Nephron progenitor cell (in vitro differentiated cells): ENCODE measurements at regions not wholly inside any gene's neighbourhood (a gene's known extent, or its start where the extent isn't known, plus 50 kb on each side); places are given as distances from the start of the nearest gene placed in this dataset.

Experiments
- DNase-seq: peaks from one replicate; pipeline ENCODE4 v3.0.0; 2021
- H3K27ac Mint-ChIP-seq: 2 replicates; pipeline ENCODE4 v1.8.0; 2021; ENCODE audit warnings: mild to moderate bottlenecking, moderate library complexity, mixed read lengths
- H3K27me3 Mint-ChIP-seq: 2 replicates; pipeline ENCODE4 v1.8.0; 2021; ENCODE audit warnings: mild to moderate bottlenecking, low read depth, mixed read lengths; ENCODE audit not compliant: poor library complexity
- H3K36me3 Mint-ChIP-seq: 2 replicates; pipeline ENCODE4 v1.8.0; 2021; ENCODE audit warnings: low read depth, mixed read lengths
- H3K4me1 Mint-ChIP-seq: 2 replicates; pipeline ENCODE4 v1.8.0; 2021; ENCODE audit warnings: mixed read lengths
- H3K4me3 Mint-ChIP-seq: 2 replicates; pipeline ENCODE4 v1.8.0; 2021; ENCODE audit warnings: mild to moderate bottlenecking, moderate library complexity, mixed read lengths
- H3K9me3 Mint-ChIP-seq: 2 replicates; pipeline ENCODE4 v1.8.0; 2021; ENCODE audit warnings: mild to moderate bottlenecking, moderate library complexity, mixed read lengths
- TF ChIP-seq, protein P1 (sequence below): fragments of 200-600 bp; sonication (generic); IDR thresholded peaks from 2 replicates; pipeline ENCODE4 v1.5.0; 2021; ENCODE audit warnings: antibody characterized with exemption

DNA sequence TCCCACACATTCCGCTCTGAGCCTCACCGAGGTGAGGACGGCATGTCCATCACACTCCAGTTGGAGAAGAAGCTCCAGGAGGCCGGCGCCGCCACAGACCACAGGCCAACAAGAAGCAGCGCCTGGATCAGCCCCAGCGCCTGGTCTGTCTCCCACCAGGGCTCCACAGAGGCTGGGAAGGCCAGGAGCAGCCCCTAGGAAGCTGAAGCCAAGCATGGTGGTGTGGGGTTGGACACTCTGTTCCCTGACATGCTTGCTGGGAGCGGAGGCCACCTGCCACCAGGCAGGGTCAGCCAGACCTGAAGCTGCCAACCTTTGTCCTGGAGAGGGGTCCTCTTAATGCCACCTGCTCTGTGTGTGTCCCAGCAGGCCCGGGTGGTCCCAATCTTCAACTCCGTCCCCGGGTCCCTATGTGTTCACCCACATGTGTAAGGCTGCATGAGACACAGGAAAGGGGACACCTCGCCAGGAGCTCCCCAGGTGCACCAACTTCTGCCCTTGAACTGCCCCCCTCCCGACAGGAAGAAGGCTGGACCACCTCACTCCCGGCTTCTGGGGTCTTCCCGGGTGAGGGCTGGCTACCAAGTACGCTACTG, 140.1 kb upstream of the PPP1R26 start:
- Mint-ChIP-seq H3K27ac (no peak overlapping the region), H3K9me3 (no peaks in the 10 kb centered on the region), H3K4me3 (no peak overlapping the region), H3K36me3 (no peaks in the 10 kb centered on the region), H3K4me1 (peaks cover 9% of the 10 kb centered on the region), H3K27me3 (peaks cover 73% of the 10 kb centered on the region)
- TF ChIP-seq, protein P1, sequence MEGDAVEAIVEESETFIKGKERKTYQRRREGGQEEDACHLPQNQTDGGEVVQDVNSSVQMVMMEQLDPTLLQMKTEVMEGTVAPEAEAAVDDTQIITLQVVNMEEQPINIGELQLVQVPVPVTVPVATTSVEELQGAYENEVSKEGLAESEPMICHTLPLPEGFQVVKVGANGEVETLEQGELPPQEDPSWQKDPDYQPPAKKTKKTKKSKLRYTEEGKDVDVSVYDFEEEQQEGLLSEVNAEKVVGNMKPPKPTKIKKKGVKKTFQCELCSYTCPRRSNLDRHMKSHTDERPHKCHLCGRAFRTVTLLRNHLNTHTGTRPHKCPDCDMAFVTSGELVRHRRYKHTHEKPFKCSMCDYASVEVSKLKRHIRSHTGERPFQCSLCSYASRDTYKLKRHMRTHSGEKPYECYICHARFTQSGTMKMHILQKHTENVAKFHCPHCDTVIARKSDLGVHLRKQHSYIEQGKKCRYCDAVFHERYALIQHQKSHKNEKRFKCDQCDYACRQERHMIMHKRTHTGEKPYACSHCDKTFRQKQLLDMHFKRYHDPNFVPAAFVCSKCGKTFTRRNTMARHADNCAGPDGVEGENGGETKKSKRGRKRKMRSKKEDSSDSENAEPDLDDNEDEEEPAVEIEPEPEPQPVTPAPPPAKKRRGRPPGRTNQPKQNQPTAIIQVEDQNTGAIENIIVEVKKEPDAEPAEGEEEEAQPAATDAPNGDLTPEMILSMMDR = no peak
- DNase-seq = no peak

DNA sequence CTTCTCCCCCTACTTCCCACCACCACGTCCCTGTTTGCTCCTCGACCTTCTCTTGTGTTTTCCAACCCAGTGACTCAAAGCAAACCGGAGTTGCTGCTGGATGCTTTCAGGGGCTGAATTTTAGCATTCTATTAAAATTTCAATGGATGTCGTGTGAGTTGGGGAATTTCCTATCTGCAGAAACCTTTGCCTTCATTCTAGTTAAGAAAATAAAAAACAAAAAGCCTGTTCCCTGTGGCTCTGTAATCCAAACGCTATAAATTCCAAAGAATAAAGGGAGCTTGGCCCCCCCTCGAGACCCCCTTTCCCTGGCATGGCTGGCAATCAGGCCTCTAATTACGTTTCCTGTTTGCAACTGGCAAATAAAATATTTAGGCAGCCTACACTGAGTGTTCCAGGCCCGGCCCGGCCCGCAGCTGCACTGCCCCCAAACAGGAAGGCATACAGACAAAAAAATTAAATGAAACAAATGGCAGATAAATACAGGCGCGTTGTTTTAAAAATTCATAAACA, 139.4 kb upstream of the PPP1R26 start:
- Mint-ChIP-seq H3K4me1 (peaks cover 9% of the 10 kb centered on the region), H3K4me3 (no peak overlapping the region), H3K27ac (no peak overlapping the region), H3K27me3 (peaks cover 80% of the 10 kb centered on the region), H3K9me3 (no peaks in the 10 kb centered on the region), H3K36me3 (no peaks in the 10 kb centered on the region)
- TF ChIP-seq, protein P1 = no peak
- no peak for DNase-seq

DNA sequence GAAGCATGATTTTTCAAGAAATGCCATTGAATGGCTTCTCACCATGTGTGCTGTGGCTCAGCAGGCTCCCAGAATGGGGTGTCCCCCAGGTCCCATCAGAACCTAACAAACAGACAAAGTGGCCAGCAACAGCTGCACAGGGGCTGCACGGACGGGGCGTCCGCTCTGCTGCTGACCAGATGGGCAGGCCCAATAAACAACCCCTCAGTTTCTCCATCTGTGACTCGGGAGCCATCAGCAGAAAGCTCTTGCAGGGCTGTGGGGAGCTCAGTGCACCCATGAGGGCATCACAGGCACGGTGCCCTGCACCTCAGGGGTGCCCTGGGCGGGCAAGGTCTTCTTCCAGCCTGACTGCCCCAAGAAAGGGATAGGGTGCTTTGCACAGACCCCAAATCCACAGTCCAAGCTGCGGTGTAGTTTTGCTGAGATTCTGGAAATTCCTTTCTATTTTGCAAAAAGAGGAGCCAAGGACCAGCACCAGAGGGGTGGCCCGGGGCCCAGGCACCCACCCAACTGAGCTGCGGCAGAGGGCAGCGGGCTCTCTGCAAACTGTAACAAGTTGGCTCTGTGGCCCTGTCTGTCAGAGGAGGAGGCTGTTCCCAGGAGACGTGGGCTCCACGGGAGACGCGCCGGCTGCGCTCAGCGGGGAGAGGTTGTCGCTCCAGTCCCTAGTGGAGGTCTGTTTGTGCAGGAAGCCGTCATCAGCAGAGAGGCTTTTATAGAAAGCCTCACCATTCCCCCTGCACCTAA, 138.7 kb upstream of the PPP1R26 start:
- Mint-ChIP-seq H3K4me3 (no peak overlapping the region), H3K36me3 (no peaks in the 10 kb centered on the region), H3K9me3 (no peaks in the 10 kb centered on the region), H3K27me3 (peaks cover 85% of the 10 kb centered on the region), H3K4me1 (peaks cover 9% of the 10 kb centered on the region), H3K27ac (no peak overlapping the region)
- DNase-seq = no peak
- TF ChIP-seq, protein P1 = no peak

DNA sequence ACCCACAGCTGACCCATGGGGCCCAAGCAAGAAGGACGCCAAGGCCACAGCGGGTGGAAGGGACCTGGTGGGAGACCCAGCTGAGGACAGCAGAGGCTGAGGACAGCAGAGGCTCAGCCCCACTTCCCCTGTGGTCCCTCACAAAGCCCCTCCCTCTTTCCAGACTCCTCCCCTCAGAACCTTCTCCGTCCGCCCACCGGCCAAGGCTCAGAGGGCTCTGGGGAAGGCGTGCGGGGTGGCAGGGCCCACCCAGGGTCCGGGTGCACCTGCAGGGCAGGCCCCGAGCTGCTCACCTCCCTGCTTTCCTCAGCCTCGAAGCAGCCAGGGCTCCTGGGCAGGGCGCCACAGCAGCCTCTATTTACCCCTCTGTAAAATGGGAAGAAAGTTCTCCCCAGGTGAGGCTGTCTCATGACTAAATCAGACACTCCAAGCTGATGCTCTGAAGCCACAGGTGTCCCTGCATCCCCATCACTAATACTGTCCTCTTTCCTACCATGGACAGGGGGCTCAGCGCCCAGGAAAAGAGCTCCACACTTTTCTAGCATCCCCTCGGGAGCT, 137.9 kb upstream of the PPP1R26 start:
- no peak overlapping the region for H3K4me3 Mint-ChIP-seq
- H3K4me1 Mint-ChIP-seq = peaks cover 9% of the 10 kb centered on the region
- H3K9me3 Mint-ChIP-seq = no peaks in the 10 kb centered on the region
- H3K27me3 Mint-ChIP-seq = peaks cover 81% of the 10 kb centered on the region
- TF ChIP-seq, protein P1 = no peak
- no peak for DNase-seq
- no peaks in the 10 kb centered on the region for H3K36me3 Mint-ChIP-seq
- no peak overlapping the region for H3K27ac Mint-ChIP-seq

DNA sequence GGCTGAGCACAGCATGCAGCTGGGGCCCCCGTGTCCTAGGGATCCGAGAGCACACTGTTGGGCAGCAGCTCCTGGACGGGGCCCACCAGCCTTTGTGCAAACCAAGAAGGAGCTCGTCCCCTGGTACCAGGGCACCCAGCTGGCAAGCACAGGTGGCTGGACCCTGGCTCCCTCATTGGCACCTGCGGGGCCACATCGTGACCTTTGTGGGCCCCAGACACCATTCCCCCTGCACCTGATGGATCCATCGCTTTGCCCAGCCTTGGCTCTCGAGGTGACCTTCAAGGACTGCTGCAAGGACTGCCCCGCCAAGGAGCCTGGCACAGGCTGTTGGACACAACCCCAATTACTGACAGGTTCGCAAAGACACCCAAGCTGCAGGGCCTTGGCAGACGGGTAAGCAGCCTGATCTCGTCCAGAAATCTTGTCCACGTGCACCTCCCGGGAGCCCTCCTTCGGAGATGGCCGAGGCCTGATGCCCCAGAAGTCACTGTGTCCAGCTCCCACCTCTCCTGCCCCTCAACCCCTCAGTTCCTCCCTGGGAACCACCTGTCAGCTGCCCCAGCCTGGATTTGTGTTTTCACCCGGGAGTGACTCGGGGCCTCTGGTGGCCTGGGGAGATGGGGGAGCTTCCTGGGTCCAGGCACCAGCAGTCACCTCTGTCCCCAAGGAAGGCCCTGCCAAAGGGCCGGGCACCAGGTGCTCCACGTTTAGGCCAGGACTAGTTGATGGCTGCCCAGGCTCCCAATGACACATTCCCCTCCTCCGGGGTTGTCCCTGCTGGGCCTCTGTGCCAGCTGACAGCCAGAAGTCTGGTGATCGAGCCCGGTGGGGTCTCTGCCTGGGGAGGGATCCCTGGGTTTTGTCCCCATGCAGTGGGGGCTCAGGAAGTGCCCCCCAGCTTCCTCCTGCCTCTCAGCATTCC, 137.1 kb upstream of the PPP1R26 start:
- H3K4me1 Mint-ChIP-seq = peaks cover 9% of the 10 kb centered on the region
- H3K36me3 Mint-ChIP-seq = no peaks in the 10 kb centered on the region
- TF ChIP-seq, protein P1 = no peak
- H3K9me3 Mint-ChIP-seq = no peaks in the 10 kb centered on the region
- H3K4me3 Mint-ChIP-seq = no peak overlapping the region
- H3K27me3 Mint-ChIP-seq = peaks cover 80% of the 10 kb centered on the region
- H3K27ac Mint-ChIP-seq = no peak overlapping the region
- no peak for DNase-seq
